Activated CD4-positive, alpha-beta T cell treated with anti-CD3 and anti-CD28 coated beads, Interleukin-2, Interleukin-6, amounts not matched to agents 100 ng/mL and 50 ng/mL, durations not matched to agents 16 hours and 8 hours (primary cell): ENCODE measurements at regions not wholly inside any gene's neighbourhood (a gene's known extent, or its start where the extent isn't known, plus 50 kb on each side); places are given as distances from the start of the nearest gene placed in this dataset.
"Not testable (repeated sequence)": the region's sequence is repeated elsewhere in the genome, so short reads cannot be mapped to it uniquely, and the experiment has no call there.

Experiments
- DNase-seq: peaks from one replicate; pipeline ENCODE4 v3.0.0-alpha.2; 2020

DNA sequence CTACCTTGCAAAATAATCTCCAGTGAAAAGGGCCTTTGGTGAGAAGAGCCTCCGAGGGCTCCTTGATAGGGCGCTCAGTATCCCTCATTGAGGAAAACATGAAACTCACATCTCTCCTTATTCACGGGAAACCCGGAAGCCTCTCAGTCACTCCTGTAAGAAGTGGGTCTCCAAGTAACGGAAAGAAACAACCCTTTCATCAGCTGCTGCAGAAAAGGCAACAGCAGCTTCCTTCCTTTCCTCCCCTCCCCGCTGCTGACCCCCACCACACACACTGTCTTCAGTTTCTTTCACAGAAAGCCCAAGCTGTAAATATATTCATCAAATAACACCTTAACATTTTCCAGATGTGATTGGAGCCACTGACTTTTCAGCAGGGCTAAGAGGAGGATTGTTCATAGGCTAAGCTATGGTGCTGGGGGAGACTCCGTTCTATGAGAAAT lies 81.4 kb downstream of the C9orf152 start:
- DNase-seq: no peak

DNA sequence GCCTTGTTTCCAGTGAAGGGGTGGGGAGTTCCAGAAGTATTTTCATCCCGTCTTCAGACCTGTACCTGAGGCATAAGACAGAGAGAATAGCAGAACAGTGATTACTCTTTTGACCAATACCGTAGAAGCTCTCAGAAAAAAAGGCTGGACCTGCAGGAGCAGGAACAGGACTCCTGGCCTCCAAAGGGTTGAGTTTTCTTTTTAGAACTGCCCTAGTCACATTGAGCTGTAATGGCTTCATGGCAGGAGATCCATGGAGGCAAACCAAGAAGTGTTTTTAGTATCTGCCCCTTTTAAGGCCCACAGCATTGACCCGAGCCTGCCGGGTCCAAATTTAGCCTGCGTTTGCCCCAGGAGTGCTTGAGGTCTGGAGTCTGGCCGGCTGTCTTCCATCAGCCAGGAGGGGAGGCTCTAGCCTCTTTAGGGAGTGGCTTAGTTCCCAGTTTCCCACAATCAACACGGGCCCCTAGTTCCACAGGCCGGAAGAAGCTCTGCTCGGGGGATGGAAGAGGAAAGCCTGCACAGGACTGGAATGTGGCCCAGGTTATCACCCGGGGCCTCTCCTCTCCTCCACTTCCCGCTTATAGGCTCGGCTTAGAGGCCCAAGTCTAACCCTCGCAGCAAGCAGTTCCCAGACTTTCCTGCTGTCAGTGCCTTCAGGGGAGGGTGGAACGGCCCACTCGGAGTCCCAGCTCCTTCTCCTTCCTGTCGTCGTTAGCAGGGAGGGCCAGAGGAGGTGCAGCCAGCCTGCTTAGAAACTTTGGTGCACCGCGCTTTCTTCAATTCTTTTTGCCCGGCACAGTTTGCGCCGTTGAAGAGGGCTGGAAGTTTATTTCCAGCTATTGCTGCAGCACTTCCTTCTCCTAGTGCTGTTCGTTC lies 80.7 kb downstream of the C9orf152 start:
- no peak for DNase-seq

DNA sequence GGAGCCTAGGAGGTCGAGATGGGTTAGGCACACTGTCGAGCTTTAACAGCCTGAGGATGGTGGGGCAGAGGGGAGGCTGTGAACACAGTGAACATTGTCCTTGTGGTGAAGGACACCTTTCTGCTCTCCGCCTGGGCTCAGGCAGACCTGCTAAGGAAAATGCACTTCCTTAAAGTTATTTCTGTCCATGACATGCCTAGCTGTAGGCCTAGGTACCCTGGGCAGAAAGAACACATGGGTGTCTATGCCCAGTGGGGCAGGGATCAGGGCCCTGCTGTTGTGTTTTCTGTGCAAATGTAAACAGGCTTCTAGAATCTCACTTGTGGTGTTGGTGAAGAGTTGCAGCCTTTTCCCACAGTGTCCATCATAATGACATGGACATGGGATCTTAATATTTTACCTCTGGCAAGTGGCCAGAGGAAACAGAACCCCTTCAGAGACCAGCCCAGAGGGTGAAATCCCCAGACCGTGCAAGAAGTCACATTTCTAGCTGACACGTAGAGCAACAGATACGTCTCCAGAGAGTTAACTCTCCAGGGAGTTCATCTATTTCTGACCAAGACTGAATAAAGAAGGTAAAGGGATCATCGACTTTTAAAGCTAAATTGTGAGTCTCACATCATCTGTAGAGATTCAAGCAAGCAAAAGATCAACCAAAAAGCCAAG lies 79.2 kb downstream of the C9orf152 start:
- no peak for DNase-seq

DNA sequence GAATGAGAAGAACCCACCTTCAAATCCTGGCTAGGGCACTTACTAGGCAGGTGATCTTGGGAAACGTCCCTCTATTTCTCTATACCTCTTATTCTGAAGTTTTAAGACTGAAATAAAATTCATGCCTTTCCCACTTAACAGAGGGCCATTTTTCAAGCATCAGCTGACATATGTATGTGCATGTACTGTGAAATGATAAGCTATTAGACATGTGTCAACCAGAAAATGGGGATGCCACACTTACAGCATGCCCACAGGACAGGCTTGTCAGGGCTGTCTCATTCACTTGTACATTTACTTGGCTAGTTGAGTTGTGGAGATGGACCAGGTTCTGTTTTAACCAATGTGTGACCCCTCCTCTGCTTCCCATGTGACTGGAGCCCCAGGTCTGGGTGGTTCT lies 78.5 kb downstream of the C9orf152 start:
- DNase-seq: no peak

DNA sequence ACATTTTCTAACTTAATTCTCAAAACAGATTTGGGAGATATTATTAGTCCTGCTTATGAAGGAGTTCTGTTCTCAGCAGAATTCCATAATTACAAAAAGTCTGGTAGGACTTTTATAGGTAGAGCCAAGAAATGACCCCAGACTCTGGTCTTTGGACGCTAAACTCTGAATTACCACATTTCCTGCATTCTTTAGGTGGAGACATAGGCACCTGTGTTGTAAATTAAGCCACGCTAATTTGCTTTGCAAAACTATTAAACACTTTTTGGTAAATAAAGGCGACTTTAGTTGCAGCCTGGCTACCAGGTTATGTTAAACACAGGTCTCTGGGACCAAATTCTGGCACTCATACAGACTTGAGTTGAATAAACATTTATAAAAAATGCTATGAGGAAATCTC lies 77.7 kb downstream of the C9orf152 start:
- DNase-seq: no peak

DNA sequence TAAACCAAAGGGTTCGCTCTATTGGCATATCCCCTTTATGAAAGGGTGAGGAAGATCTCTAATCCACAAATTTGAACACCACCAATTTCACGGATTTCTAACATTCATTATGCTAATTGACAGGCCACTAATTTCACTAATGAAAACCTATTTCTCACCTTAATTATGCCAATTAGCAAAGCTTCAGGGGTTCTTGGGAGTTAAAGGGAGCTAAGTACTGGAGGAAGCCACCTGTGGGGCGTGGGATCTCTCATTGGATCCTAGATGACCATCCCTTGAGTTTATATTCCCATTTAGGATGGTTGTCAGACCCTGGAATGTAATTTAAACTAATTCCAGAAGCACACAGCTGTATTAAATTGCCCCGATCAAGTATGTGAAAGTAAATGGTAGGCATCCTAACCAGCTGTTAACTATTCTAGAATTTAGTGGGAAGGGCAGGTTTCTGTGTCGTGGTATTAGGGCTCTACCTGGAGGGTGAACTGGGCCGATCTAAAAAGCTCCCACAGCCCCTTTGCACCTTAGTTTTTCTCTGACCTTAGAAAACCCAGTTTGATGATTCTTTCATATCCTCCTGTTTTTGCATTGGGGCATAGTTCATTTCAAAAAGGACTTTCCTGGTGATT lies 77.1 kb downstream of the C9orf152 start:
- no peak for DNase-seq

DNA sequence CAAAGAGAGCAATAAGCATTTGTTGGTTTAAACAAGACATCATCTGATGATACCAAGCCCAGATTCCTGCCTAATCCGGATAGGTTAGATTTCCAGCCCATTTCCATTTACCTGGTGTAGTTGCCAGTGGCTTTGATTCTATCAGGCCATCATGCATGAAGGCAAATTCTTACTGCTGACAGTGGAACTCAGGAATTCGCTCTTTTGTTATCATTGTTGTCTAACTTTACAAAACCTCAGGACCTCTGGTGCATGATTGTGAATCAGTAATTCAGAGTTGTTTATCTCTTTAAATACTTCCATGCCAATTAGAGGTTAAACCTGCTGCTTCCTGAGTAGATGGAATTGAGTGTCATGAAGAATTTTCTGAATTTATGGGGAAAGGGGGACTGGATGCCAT lies 76.5 kb downstream of the C9orf152 start:
- DNase-seq: no peak

DNA sequence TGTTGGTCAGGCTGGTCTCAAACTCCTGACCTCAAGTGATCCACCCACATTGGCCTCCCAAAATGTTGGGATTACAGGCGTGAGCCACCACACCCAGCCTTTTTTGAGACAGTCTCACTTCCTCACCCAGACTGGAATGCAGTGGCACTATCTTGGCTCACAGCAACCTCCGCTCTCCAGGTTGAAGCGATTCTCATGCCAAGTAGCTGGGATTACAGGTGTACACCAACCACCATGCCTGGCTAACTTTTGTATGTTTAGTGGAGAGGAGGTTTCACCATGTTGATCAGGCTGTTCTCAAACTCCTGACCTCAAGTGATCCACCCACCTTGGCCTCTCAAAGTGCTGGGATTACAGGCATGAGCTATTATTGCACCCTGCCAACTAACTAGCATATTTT lies 75.4 kb downstream of the C9orf152 start:
- DNase-seq: not testable (repeated sequence)

DNA sequence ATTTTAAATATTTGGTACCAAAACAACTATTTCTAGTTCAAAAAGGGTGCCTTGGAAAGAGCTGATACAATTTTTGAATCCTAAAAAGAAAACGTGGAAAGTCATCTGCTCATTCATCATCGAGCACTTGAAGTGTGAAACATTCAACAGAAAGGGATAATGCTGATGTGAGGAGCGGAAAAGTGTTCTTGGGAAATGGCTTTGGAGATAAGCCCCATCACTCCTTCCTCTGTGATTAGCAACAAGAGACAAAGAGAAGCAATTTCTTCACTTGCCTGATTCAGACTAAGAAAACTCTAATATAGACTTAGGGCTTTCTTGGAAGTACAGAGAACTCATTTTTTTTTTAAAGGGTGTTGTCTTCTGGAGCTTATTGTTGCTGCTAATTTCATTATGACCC lies 74.9 kb downstream of the C9orf152 start:
- DNase-seq: no peak

DNA sequence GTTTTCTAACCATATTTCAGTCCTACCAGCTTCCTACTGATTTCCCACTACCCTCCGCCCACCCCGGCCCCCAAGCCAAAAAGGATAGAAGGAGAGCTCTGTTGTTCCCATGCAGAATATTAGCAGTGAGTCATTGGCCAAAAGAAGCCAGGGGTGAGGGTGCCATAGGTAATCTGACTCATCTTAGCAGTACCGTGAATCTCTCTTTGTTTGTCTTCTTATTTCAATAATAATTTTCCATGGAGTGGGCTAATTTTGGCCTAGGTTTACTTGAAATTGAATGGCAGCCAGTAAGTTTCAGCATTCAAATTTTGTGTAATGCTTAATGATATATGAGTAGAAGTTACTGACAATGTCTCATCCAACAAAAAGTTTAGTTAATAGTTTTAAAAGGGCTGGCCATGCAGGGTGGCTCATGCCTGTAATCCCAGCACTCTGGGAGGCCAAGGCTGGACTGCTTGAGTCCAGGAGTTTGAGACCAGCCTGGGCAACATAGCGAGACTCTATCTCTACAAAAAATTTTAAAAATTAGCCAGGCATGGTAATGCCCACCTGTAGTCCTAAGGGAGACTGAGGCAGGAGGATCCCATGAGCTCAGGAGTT lies 74.2 kb downstream of the C9orf152 start:
- DNase-seq: no peak

DNA sequence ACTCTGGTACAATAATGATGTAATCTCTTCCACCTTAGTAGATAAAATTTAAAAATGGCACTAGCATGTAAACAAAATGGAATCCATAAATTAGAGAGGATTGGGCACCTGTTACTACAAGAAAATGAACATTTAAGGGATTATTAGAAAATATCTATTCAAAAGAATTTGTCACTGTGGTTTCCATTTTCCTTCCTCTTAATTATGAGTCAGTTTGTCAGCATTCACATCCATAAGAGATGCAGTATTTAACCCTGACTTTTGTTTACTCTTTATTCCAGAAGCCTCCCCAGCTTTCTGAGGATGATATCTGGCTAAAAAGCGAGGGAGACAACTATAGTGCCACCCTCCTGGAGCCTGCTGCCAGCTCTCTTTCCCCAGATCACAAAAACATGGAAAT lies 72.1 kb downstream of the C9orf152 start:
- DNase-seq: no peak

DNA sequence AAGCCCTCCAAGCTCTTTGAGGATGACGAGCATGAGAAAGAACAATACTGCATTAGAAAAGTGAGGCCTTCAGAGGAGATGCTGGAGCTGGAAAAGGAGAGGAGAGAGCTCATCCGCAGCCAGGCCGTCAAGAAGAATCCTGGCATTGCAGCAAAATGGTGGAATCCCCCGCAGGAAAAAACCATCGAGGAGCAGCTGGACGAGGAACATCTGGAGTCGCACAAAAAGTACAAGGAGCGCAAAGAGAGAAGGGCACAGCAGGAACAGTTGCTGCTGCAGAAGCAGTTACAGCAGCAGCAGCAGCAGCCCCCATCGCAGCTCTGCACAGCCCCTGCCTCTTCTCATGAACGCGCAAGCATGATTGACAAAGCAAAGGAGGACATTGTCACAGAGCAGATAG lies 71.2 kb downstream of the C9orf152 start:
- no peak for DNase-seq

DNA sequence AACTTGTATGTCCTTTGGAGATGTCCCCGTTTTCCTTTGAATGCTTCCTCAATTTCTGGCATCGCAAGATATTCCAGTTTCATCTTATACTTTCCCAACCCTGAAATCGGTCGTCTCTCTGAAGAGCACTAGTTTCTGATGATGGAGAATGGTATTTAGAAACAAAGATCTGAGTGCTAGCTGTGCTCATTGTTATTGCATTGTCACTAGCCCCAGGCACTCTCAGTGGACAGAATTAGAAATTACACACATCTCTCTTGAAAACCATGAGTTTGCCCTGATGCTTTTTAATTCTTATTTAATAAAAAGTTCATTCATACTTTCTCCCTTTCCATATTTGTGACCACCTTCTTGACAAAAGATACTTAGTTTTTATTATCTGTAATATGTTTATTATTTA lies 67.7 kb downstream of the C9orf152 start:
- no peak for DNase-seq

DNA sequence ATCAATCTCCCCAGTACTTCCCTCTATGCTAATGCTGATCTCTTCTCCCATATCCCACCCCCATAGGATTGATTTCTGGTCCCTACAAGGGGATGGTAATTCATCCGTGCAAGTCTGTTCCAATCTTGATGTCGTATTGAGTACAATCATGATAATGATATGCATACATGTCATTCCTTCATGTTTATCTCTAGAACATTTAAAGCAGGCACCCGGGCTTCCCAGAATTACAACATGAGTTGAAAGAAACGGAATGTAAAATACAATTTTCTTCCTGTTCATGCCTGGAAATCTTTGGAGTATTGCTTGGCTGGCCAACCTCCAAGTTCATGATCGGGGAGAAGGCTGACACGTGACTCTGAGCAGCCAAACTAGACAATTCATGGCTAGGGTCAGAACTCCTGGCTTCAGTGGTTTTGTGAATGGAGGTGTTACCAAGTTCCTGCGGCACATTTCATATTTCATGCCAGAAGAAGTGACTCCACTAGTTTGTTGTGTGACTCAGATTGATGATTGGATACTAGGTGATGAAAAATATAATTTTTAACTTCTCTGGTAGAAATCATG lies 66.6 kb downstream of the C9orf152 start:
- no peak for DNase-seq

DNA sequence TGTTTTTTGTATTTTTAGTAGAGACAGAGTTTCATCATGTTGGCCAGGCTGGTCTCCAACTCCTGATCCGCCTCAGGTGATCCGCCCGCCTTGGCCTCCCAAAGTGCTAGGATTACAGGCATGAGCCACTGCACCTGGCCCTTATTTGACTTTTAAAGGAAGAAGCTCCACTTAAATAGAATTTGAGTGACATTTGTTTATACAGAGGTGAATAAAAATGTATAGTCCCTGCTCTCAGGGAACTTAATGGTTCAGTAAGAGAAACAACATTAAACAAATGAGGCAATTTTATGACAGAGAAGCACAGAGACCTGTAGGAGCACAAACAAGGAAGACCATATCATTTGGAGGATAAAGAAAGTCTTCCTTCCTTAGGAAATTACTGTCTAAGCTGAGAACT lies 65.7 kb downstream of the C9orf152 start:
- no peak for DNase-seq

DNA sequence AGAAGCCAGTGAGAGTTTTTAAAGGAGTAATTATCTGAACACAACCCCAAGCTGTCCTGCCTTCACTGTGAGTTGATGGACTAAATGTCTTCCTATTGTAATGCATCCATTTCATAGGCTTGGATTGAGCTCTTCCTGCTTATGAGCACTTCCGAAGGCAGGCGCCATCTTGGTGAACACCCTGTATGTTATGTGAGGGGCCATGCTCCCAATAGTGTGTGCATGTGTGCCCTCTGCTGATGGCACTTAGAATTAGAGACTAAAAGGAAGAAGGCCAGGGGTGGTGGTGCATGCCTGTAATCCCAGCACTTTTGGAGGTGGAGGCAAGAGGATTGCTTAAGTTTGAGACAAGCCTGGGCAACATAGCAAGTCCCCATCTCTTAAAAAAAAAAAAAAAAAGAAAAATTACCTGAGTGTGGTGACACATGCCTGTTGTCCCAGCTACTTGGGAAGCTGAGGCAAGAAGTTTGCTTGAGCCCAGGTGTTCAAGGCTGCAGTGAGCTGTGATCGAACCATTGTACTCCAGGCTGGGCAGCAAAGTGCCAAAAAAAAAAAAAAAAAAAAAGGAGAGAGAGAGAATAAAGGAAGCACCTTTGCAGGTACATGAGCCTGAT lies 65.0 kb downstream of the C9orf152 start:
- no peak for DNase-seq

DNA sequence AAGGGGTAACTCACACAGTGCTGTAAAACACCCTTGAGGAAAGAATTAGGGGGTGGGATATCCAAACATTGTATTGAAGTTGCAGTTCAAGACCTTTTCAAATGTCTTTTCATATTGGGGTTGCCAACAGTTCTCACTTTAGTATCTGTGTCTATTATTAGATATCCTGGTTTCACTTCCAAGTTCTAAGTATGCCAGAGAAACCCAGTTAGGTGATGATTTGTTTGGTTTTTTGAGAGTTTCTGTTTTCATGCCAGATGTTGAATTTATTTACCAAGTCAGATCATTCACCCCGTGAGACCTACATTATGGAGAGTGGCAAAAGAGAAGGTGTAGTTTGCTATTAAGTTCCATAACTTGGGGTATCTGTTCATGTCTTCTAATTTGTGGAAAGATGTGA lies 64.5 kb downstream of the C9orf152 start:
- DNase-seq: no peak

DNA sequence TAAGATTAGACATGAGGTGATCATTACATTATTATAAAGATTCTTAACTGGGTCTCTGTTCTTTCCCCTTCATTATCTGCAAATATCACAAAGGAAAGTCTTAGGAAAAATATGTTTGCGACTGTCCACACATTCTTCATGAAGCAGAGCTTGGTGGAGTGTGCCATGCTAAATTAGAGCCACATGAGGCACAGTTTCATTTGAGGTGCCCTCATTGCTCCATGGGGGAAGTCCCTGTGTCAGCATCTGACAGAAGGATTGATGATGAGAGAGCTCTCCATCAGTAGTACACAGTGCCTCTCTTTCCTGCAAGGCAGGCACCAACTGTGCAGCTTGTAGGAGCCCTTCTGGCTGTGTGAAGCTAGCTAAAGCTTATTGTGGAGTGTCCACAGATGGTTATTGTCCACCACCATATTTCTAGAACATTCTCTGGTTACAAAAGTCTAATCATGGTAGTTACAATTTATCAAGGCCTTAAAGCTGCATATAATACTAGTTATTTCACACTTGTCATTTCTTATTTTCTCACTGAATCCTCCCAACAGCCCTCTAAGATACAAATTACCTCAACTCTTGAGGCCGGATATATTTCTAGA lies 63.9 kb downstream of the C9orf152 start:
- peak; percentile 67 for DNase-seq

DNA sequence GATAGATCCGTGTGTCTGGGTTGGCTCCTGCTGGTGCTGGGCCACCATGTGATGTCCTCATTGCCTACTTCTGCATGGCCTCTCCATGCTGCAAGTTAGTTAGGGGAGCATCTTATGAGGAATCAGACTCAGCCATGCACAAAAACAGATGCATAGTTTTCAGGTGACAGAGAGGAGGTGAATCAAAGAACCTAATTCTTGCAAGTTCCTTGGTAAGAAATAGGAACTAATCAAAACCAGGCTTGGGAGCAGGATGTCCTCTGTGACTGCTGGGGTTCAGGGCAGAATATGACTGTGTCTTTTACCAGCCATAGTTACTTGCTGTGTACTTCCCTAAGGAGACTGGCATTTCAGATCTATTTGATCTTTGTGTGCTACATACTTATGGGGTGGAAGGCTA lies 61.6 kb downstream of the C9orf152 start:
- no peak for DNase-seq

DNA sequence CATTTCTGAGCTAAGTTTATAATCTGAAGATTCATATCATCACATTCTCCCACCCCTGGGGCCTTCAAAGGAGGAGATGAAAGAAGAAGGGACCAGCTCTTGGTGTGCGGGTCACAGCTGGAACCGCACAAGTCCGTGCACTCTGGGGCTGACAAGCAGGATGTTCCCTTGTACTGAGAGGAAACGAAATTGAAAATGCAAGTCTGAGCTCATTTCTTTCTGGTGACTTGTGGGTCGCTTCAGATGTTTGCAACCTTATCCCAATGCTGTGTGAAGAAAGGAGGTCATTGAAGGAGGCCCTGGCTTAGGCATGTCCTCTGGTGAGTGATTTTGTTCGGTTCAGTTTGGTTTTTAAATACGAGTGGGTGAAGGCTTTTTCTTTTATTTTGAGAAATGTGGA lies 59.6 kb downstream of the C9orf152 start:
- peak; percentile 87 for DNase-seq

DNA sequence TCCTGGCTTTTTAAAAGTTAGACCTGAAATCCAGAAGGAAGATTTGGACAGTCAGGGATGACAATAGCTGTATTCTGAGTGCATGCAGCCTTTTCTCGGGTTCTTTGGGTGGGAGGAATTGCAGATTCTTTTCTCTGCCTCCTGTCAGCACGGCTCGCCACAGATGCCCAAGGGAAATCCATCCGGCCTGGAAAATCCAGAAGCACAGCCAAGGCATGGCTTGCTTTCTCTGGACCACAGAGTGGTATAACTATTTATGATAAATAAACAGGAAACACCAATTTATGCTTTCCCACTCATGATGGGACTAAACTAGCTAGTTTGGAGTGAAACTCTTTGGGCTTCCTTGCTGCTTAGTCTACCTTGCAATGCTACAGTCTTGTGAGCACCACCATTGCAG lies 59.1 kb downstream of the C9orf152 start:
- DNase-seq: no peak
